ACHN (cell line): ENCODE measurements at regions not wholly inside any gene's neighbourhood (a gene's known extent, or its start where the extent isn't known, plus 50 kb on each side); places are given as distances from the start of the nearest gene placed in this dataset.
"Not testable (repeated sequence)": the region's sequence is repeated elsewhere in the genome, so short reads cannot be mapped to it uniquely, and the experiment has no call there.

ENCODE experiments used
- DNase-seq: peaks from one replicate; pipeline ENCODE4 v3.0.0-alpha.2; 2015
- in situ Hi-C: cut with HindIII; loops from 2 replicates; pipeline ENCODE4 v1.10.0; 2017; ENCODE audit warnings: low sequenced_read_pairs, low pct_ligation_motif_present, low pct_unique_long_range_greater_than_20kb

GRCh38 chr16:5944971-5945370 lies 847.4 kb upstream of the EEF2KMT start:
- DNase-seq: no peak
- in situ Hi-C loops: no loop called here

DNA sequence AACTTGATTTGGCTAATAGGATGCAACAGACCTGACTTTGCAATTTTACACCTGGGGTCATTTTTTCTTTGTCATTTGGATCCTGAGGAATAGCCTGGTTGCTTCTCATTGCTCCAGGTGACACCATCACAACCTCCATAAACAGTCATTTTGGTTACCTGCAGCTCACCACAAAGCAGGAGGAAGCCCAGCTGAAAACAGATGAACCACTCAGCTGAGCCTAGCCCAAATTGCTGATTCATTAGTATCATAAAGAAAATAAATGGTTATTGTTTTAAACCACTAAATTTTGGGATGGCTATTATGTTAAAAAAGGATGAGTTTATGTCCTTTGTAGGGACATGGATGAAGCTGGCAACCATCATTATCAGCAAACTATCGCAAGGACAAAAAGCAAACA lies 841.0 kb upstream of the EEF2KMT start:
- no peak for DNase-seq
- in situ Hi-C loops: no loop called here

DNA sequence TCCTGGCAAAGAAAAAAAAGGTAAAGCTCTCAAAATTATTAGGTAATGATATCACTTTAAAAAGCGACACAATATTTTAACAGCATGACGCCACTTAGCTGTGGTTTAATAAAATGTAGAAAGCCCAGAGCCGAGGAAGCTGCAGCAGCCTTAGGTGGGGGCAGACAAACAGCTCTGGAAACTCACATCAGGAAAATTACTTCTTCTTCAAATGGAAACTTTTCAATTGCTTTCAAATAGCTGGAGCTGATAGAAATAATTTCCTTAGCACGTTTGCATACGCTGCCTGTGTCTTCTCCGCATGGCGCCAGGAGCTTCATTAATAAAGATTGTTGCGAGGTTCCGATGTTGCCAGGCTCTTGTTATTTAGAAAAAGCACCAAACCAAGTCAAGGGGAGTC lies 835.3 kb upstream of the EEF2KMT start:
- in situ Hi-C loops: no loop called here
- no peak for DNase-seq

DNA sequence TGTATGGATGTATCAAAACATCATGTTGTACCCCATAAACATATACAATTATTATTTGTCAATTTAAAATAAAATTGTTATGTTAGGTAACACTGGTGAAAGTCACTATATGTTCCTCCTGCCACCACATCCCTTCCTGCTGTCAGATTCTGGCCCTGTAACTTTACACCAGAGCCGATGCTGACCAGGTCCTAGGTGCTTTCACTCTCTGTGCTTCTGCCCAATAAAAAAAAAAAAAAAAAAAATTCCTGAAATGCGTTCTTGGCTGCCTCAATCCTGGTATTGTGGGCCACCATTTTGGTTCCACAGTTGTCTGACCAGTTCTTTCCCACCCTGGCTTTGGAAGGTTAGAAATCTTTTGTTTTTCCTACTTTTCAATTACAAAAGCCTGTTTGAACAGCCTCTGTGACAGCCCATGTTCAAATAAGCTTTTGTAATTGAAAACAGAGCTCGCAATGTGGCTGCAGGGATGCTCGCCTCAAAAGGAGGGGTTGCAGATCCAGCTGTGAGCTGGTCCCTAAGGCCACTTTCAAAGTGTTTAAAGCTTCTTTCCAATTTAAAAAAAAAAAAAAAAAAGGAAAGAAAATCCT lies 831.0 kb upstream of the EEF2KMT start:
- in situ Hi-C loops: no loop called here
- DNase-seq: no peak

GRCh38 chr16:5925850-5926249 lies 828.3 kb upstream of the EEF2KMT start:
- no peak for DNase-seq
- in situ Hi-C loops: no loop called here

- in situ Hi-C loops: no loop called here
- no peak for DNase-seq
Measured at GRCh38 chr16:5922686-5923085, 825.1 kb upstream of the EEF2KMT start.

GRCh38 chr16:5918567-5919130 lies 821.1 kb upstream of the EEF2KMT start:
- DNase-seq: no peak
- in situ Hi-C loops: no loop called here

DNA sequence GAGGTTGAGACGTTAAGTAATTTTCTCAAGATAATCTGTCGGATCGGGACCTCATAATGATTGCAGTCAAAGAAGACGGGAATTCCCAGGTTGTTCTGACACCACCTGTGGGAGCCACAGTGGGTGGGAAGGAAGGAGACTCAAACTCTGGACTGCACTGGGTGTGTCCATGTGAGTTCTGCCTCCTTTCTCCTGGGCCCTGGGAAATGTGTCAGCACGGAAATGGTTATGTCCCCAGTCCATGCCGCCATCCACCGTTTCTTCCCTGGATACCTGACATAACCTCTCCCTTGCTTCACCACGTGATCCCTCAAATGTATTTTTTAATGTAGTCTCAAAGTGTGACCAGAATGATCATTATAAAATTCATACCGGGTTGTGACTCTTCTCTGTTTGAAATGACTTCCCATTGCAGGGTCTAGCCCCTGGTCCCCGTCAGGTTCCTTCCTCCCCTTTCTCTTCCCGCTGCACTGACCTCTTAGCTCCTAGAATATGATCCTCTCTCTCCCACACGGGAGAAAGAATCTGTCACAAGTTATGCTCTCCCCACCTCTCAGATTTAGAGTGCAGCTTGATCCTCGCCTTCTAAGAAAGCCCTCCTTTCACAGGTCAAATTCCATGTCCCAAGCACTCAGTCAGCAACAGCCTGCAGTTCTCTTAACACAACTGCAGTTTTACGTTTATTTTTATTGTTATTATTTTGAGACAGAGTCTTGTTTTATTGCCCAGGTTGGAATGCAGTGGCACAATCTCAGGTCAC lies 820.0 kb upstream of the EEF2KMT start:
- in situ Hi-C loops: no loop called here
- DNase-seq: no peak

- in situ Hi-C loops: no loop called here
- DNase-seq: no peak
Measured at GRCh38 chr16:5916711-5917191, 819.2 kb upstream of the EEF2KMT start.

- in situ Hi-C loops: no loop called here
- DNase-seq: no peak
Measured at GRCh38 chr16:5911241-5911640, 813.6 kb upstream of the EEF2KMT start.

DNA sequence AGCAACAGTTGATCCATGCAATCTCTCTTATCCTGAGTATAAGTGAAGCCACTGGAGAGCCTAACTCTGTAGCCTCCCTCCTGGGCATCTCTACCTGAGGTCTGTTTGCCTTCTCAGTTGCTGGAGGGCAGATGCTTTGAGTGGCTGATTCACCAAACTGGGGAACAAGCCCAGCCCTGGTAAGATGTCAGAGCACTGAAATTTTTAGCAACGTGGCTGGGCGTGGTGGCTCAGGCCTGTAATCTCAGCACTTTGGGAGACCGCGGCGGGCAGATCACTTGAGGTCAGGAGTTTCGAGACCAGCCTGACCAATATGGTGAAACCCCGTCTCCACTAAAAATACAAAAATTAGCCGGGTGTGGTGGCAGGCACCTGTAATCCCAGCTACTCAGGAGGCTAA lies 812.0 kb upstream of the EEF2KMT start:
- in situ Hi-C loops, DNase-seq: not testable (repeated sequence)

GRCh38 chr16:5907544-5907943 lies 809.9 kb upstream of the EEF2KMT start:
- no peak for DNase-seq
- in situ Hi-C loops: no loop called here

DNA sequence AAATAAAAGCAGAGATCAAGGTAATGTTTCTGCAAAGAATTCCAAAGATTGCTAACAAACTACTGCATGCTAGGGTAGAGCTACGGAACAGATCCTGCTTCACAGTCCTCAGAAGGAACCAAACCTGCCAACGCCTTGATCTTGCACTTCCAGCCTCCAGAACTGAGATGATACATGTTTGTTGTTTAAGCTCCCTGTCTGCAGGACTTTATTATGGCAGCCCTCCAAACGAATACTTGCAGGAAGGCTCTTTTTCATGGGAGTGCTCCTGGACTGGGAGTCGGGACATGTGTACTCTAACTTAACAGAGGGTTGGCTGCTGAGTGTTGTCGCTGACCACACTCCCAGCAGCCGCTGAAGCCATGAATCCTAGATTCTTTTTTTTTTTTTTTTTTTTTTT lies 808.8 kb upstream of the EEF2KMT start:
- in situ Hi-C loops: no loop called here
- DNase-seq: no peak

DNA sequence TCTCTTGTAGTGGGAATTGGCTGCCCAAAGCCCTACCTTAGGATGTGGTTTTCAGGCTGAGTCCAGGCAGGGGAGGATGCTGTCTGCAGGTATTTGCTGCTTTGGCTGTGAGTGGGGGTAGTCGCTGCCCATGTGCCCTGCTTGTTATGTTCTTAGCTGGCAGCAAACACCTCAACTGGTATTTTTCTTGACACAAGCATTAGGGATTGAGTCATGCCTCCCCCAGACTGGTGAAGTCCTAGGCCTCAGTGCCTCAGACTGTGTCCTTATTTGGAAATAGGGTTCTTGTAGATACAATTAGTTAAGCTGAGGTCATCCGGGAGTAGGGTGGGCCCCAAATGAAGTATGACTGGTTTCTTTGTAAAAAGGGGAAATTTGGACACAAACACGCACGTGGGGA lies 808.3 kb upstream of the EEF2KMT start:
- in situ Hi-C loops: no loop called here
- no peak for DNase-seq

DNA sequence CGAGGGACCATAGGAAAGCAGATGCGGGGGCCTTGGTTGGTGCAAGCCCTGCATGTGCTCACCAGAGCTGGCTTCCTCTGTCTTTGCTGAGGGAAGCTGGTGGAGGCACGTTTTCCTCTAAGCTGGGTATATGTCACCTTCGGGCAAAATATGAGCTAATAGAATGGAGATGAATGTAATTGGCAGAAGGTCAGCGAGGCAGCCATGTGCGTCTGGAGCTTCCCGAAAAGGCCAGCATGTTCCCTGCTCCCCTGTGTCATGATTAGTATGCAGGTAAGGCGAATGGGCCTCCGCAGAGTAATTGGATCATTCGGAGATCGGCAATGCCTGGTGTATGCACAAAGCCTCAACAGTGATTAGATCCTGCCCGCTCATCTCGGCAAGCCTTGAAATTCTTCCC lies 806.2 kb upstream of the EEF2KMT start:
- no peak for DNase-seq
- in situ Hi-C loops: no loop called here

DNA sequence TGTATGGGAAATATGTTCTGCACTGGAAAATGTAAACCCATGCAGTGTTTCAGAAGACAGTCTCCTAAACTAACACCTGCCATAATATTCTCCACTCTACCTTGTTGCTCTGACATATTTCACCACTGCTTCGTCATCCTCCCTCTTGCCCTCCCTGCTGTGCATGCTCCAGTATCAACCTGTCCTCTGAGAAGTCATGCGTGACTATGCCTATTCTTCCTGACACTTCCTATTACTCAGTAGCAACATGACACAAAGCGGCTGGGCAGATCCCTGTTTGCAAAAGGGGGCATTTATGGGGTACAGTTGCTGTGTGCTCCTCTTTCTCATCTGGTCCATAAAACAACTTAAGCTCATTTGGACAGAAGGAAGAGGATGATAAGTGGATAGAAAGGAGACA lies 805.6 kb upstream of the EEF2KMT start:
- no peak for DNase-seq
- in situ Hi-C loops: no loop called here

DNA sequence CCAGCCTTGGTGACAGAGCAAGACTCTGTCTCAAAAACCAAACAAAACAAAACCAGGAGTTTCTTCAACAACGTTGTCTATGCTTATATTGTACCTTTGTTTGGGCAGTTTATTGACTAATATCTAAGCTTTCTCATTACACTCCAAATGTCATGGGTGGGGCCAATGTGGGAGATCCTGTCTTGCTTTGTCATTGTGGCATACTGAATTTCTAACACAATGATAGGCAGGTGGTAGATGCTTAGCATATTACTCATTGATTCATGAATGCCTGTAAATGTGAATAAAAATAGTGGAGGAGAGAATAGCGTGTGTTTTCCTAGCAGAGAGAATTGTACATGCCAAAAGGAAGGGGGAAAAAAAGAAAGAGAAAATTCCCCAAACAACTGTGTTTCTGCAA lies 802.5 kb upstream of the EEF2KMT start:
- DNase-seq: no peak
- in situ Hi-C loops: no loop called here

GRCh38 chr16:5895976-5896375 lies 798.4 kb upstream of the EEF2KMT start:
- in situ Hi-C loops: no loop called here
- no peak for DNase-seq

DNA sequence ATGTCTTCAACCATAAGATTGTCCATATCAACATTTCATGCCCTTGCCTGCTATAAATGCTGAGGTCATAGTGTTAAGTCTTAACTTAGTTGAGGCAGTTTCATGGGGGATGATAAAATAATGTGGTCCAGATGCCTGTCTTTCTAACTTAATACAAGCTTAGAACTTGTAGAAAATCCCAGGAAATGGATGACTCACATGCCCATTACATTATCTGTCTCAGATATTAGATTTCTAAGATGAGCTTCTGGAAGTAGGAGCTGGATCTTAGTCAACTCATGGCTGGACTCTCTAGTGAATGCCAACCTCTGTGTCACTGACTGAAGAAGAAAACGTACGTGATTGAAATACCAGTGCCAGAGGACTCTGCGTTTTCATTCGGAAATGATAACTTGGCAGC lies 797.5 kb upstream of the EEF2KMT start:
- in situ Hi-C loops: no loop called here
- DNase-seq: no peak

DNA sequence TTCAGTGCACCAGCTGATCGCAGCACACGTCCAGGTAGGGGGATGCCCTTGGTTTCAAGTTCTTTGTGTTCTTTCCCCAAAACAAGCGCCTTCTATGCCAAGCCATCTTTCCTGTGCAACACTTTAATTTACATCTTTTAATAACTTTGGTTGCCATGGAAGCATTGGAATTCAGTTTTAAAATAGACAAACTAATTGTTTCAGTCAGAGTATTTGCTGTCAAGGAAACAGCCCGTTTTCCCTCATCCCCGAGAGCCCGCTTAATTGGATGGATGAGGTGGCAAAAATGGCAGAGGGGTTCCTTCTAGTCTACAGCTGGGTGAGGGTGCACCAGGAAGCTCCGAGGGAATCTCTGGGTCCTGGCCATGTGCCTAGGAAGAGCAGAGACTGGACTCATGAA lies 793.7 kb upstream of the EEF2KMT start:
- in situ Hi-C loops: no loop called here
- no peak for DNase-seq
